ENCODE measurements at regions not wholly inside any gene's neighbourhood (a gene's known extent, or its start where the extent isn't known, plus 50 kb on each side); places are given as distances from the start of the nearest gene placed in this dataset.
"Not testable (repeated sequence)": the region's sequence is repeated elsewhere in the genome, so short reads cannot be mapped to it uniquely, and the experiment has no call there.

DNA sequence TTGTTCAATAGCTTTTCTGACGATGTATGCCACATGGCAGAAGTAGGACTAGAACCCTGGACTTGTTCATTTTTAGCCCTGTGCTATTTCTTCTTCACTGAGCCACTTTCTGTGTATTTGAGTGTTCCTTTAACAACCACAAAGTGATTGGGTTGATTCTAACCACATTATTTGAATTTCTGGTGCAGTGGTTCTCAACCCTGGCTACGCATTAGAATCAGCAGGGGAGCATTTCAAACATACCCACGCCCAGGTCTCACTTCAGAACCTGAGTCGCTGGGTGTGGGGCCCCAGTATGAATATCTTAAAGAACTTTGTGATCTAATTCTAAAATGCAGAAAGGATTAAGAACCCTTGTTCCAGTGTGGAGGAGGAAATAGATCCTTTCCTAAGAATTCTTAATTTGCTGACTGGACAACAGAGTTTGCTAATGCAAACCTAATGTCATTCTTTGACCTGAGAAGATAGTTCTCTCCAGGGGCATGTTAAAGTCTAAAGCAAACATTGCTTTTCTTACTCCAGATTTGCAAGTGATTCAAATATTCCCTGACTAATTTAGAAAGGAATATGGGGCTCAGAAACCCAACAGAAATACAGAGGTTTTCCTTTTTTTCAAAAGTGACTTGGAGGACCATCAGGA, 75.4 kb upstream of the GDNF start:
- no peak for DNase-seq (ENCODE audit: low read depth in 2 of 2)

- DNase-seq (ENCODE audit: low read depth in 2 of 2) = not testable (repeated sequence)
Observed at GRCh38 chr5:37909610-37910266, 69.9 kb upstream of the GDNF start.

- DNase-seq (ENCODE audit: low read depth in 2 of 2) = no peak
Observed at GRCh38 chr5:37906416-37906815, 66.6 kb upstream of the GDNF start.

- no peak for DNase-seq (ENCODE audit: low read depth in 2 of 2)
Observed at GRCh38 chr5:37905230-37905629, 65.4 kb upstream of the GDNF start.

DNA sequence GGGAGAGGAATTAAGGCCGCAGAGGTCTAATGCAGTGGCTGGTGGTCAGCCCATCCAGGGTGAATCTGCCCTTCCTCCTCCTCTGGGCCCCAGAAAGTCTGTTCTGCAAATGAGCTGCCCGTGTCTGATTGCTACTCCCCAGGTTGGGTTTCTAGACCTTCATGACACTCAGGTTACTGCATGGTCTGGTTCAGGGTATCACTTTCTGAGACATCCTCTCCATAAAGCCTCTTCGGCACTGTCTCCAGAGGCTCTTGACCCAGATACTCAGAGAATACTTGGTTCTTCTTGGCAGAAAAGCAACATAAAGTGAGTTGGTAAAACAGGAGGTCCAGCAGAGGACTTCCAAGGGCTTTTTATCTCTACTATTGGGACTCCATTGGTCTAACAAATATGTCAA, 62.5 kb upstream of the GDNF start:
- DNase-seq (ENCODE audit: low read depth in 2 of 2) = no peak

DNA sequence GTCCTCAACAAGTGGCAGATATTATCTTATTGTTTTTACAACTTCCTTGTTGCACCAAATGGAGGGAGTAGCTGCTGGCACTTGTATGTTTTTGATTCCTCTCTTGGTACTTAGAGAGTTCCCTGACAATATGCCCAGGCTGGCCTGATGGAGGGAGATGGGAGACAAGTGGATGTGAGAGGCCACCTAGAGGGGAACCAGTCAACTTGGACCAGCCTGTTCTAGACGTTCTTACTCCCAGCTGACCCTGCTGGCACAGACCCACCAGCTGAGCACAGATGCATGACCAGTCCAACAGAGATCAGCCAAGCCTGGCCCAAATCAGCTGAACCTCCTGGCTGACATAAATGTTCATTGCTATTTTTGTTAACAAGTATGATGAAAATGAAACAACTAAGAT, 60.9 kb upstream of the GDNF start:
- no peak for DNase-seq (ENCODE audit: low read depth in 2 of 2)

DNA sequence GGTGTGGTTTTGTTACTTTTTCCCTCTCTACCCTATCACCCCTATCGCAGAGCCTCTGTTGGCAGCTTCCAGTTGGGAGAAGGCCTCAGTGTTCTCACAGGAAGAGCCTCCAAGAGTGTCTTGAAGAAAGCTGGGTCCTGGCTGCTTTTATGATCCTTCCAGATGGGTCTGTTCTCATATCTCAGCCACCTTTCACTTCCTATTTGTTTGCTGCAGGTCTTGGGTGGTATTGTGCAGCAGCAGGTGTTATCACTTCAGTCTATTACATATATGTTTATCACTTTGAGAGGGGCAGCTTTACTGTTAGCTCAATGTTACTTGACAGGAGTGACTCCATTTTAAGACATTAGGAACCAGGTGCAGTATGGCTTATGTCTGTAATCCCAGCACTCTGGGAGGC, 59.2 kb upstream of the GDNF start:
- no peak for DNase-seq (ENCODE audit: low read depth in 2 of 2)

- no peak for DNase-seq (ENCODE audit: low read depth in 2 of 2)
Observed at GRCh38 chr5:37896159-37896558, 56.3 kb upstream of the GDNF start.

- DNase-seq (ENCODE audit: low read depth in 2 of 2) = no peak
Observed at GRCh38 chr5:37893434-37894134, 53.7 kb upstream of the GDNF start.

GRCh38 chr5:37892586-37892985, 52.7 kb upstream of the GDNF start:
- DNase-seq (ENCODE audit: low read depth in 2 of 2) = no peak

DNA sequence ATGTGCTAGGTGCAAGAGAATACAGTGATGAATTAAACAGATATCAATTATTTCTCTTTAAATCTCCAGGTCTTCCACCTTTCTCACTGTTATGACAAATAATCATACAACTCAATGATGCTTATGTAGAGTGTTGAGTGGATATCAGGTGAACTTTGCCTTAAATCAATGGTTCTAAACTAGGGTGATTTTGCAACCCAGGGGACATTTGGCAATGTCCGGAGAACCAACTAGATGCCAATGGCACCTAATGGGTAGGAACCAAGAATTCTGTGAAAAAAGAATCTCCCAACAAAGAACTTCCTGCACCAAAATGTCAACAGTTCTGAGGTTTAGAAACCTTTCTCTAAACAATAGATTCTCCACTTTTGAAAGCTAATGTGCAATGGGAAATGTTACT, 52.0 kb upstream of the GDNF start:
- DNase-seq (ENCODE audit: low read depth in 2 of 2) = no peak

GRCh38 chr5:37889612-37890317, 49.9 kb upstream of the GDNF start:
- DNase-seq (ENCODE audit: low read depth in 2 of 2) = no peak

All from stimulated activated CD8-positive, alpha-beta memory T cell treated with anti-CD3 and anti-CD28 coated beads, Interleukin-7, amount 100 ng/mL, for 4 hours (primary cell).